ENCODE measurements at regions not wholly inside any gene's neighbourhood (a gene's known extent, or its start where the extent isn't known, plus 50 kb on each side); places are given as distances from the start of the nearest gene placed in this dataset.
A peak's percentile ranks its signal among the peaks of the same experiment; 100 is the strongest.

DNA sequence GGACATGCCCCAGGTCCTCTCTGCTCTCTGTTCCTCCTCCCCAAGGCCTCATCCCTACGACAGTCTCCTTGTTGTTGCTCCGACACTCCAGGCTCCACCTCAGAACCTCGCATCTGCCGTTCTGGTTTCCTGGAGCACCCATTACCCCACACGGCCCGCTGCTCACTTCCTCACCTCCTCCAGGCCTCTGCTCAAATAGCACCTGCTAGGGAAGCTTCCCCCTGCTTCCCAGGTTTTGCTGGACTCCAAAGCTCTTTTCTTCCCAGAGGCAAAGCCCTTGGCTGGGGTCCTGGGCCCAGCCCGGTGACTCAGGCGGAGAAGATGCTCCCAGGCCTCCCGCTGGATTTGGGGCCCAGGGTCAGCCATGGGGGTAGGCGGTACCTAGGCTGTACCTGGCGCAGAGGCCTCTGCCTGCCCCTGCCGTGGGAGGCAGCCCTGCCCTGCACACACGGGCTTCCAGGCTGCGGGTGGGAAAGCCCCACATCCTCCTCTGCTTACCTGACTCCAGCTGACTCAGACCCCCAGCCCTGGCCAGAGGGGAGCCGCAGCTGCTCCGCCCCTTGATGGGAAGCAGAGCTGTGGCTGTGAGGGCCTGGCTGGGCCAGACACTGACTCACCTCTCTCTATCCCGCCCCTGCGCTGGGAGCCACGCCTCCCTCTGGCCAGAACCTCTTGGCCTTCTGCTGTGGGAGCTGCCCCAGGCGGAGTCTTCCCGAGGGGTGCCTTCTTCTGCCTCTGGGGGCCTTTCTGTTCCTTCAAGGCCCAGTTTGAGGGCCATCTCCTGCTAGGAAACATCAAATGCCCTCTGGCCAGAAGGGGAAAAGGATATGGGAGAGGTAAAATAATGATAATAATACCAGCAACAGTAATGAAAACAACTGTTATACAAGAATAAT lies 130.5 kb downstream of the CEBPB start:
- TF ChIP-seq, protein P1, sequence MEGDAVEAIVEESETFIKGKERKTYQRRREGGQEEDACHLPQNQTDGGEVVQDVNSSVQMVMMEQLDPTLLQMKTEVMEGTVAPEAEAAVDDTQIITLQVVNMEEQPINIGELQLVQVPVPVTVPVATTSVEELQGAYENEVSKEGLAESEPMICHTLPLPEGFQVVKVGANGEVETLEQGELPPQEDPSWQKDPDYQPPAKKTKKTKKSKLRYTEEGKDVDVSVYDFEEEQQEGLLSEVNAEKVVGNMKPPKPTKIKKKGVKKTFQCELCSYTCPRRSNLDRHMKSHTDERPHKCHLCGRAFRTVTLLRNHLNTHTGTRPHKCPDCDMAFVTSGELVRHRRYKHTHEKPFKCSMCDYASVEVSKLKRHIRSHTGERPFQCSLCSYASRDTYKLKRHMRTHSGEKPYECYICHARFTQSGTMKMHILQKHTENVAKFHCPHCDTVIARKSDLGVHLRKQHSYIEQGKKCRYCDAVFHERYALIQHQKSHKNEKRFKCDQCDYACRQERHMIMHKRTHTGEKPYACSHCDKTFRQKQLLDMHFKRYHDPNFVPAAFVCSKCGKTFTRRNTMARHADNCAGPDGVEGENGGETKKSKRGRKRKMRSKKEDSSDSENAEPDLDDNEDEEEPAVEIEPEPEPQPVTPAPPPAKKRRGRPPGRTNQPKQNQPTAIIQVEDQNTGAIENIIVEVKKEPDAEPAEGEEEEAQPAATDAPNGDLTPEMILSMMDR (conservative IDR thresholded peaks at IDR 0.05; ENCODE audit: low read length) = no peak; the same call in 1 of the 2 replicates
- DNase-seq (ENCODE audit: low read depth) = peak; percentile 90
- H3K4me3 ChIP-seq (ENCODE audit: low read length) = peak overlapping the region; percentile 62

DNA sequence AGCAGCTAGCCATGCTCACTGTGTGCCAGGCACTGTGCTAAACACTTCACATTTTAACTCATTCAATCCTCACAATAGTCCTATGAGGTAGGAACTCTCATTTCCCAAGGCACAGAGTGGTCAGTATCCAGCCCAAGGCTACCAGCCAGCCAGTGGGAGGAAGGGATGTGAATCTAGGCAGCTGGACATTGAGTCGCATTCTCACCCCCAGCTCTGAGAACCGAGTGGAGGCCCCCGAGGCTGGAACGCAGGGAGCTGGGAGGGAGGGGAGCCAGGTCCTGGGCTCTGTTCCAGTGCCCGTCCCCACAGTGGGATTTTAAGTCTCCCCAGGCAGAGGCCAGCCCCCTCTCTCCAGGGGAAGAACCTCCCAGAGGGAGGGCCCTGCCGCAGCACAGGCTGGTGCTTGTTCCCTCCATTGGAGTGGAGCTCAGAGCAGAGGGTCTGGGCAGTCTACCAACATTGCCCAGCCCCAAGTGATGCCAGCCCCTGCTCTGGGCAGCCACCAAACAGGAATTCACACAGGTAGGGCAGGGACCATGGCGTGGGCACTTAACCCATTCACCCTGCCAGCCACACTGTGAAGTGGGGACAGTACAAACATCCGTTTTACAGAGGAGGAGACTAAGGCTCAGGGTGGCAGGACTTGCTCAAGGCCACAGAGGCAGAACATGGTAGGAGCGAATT lies 131.3 kb downstream of the CEBPB start:
- TF ChIP-seq, protein P1 (conservative IDR thresholded peaks at IDR 0.05; ENCODE audit: low read length) = no peak

DNA sequence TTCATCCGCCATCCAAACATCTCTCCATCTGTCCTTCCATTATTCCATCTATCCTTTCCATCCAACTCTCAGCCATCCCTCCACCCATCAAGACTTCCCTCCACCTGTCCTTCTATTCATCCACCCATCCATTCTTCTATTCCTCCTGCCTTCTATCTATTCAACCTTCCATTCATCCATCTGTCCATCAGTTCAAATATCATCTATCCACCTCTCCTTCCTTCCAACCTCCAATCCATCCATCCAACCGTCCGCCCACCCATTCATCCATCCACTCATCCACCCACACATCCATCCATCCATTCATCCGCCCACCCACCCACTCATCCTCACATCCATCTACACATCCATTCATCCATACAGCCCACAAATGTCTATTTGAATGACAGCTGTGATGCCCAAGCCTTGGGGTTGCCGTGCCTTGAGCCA lies 132.1 kb downstream of the CEBPB start:
- no peak for DNase-seq (ENCODE audit: low read depth)
- TF ChIP-seq, protein P1 (conservative IDR thresholded peaks at IDR 0.05; ENCODE audit: low read length) = no peak
- H3K4me3 ChIP-seq (ENCODE audit: low read length) = no peak overlapping the region

More for the DNA sequence above, 131.3 kb downstream of the CEBPB start:
- peak overlapping the region; percentile 16 for H3K4me3 ChIP-seq (ENCODE audit: low read length)
- peak; percentile 39 for DNase-seq (ENCODE audit: low read depth)

DNA sequence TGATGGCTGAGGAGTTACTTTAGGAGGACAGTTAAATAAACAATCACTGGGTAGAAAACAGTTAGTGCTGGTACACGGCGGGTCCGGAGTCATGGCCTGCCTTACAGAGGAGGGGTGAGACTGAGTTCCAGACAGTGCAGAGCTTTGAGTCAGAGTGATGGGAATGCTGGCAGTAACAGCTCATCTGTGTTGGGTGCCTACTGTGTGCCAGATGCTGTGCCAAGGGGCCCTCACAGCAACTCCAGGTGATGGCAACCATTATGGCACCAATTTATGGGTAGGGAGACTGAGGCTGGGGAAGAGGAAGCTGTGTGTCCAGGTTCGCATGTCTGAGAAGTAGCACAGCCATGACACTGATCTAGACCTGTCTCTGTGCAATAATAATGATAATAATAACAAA lies 132.6 kb downstream of the CEBPB start:
- TF ChIP-seq, protein P1 (conservative IDR thresholded peaks at IDR 0.05; ENCODE audit: low read length) = no peak
- peak; percentile 27 for DNase-seq (ENCODE audit: low read depth)
- no peak overlapping the region for H3K4me3 ChIP-seq (ENCODE audit: low read length)

DNA sequence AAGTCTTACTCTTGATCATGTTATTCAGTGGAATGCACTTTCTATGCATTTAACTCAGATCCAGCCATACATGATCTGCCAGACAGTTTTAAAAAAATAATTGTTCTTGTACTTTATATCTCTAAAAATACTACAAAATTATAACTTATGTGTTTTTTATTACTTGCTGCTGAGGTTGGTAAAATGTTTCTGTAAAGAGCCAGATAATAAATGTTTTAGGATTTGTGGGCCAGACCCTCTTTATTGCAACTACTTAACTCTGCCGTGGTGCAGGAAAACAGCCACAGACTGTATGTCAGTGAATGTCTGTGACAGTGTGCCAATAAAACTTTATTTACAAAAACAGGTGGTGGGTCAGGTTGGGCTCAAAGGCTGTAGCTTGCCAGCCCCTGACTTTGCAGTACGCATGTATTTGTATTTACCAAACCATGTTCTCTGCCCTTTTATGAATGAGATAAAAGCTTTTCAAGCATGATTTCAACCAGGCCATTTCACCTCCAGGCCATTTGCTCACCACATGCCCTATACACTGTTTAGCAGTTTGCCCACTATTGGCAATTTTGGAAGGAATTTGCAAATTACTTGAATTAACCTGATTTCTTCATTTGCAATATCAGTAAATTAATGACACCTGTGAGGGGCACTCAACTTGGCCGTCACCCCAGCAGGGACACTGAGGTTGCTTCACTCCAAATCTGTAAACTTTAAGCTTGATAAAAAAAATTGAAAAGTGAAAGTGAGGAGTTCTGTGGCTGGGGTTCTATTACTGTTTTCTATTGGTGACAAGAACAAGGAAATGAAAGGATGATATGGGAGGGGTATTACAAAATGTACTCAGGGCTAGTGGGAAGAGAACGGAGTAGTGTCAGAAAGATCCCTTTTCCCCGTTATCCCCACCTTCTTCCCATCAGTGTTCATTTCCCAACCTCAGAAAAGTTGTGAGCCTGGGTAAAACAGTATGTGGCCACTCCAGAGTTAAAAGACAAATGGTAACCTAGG lies 133.4 kb downstream of the CEBPB start:
- no peak for DNase-seq (ENCODE audit: low read depth)

GRCh38 chr20:50325215-50325614 lies 134.6 kb downstream of the CEBPB start:
- no peak overlapping the region for H3K4me3 ChIP-seq (ENCODE audit: low read length)
- DNase-seq (ENCODE audit: low read depth) = no peak
- TF ChIP-seq, protein P1 (conservative IDR thresholded peaks at IDR 0.05; ENCODE audit: low read length) = no peak

More for the DNA sequence above, 133.4 kb downstream of the CEBPB start:
- no peak overlapping the region for H3K4me3 ChIP-seq (ENCODE audit: low read length)
- TF ChIP-seq, protein P1 (conservative IDR thresholded peaks at IDR 0.05; ENCODE audit: low read length) = no peak

All from AG10803 (cell line).